ENCODE measurements at regions not wholly inside any gene's neighbourhood (a gene's known extent, or its start where the extent isn't known, plus 50 kb on each side); places are given as distances from the start of the nearest gene placed in this dataset.

DNA sequence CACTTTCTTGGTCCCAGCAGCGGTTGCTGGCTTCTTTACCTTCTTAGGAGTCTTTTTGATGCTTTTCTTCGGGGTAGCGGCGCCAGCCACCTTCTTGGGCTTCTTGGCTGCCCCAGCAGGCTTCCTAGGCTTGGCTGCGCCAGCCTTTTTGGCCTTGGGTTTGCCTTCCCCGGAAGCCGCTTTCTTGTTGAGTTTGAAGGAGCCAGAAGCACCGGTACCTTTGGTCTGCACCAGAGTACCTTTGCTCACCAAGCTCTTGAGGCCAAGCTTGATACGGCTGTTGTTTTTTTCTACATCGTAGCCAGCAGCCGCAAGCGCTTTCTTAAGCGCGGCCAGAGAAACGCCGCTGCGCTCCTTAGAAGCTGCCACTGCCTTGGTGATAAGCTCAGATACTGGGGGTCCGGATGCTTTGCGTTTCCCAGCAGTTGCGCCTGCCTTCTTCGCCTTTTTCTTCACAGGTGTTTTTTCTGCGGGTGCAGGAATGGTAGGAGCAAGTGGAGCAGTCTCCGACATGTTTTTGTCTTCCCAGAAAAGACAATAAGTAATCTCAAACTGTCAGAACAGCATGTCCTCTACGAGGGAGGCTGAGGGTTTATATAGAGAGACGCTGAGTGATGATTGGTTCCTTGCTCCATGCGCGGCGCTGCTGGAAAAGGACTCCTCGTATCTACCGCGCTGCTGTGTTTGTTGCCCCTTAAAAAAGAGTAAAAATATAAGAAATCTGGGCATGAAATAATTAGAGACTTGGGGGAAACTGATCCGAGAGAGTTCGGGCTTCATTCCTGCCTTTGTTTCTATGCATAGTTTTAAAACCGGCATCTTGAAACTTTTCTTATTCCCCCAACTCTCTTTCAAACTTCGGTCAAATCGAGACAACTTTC lies 130.3 kb upstream of the BTN3A2 start:
- H3K23ac ChIP-seq (ENCODE audit: insufficient read length, low read depth, low read length): no peak overlapping the region
- Mint-ChIP-seq H3K4me1 (peaks cover 24 to 34% of the 10 kb centered on the region in 2 experiments), H3K36me3 (ENCODE audit: insufficient read depth in 1 of 3, low read depth in 3 of 3) (no peaks in the 10 kb centered on the region; a peak in 1 of 7 replicates), H3K27ac (peak overlapping the region; percentile 88 to 97 (median 92)), H3K9me3 (no peaks in the 10 kb centered on the region), H3K4me3 (peak overlapping the region; percentile 72 to 96), H3K27me3 (ENCODE audit: low read depth) (no peaks in the 10 kb centered on the region)
- H2AK5ac ChIP-seq (ENCODE audit: insufficient read length, low read length): no peak overlapping the region
- DNase-seq: peak; percentile 67
- H3K14ac ChIP-seq (ENCODE audit: insufficient read depth, low read length): peak overlapping the region; percentile 89
- no peak overlapping the region for H4K5ac ChIP-seq (ENCODE audit: insufficient read length, low read depth, low read length)
- no peaks in the 10 kb centered on the region for H3K79me1 ChIP-seq (ENCODE audit: insufficient read depth, low read depth, low read length, poor library complexity, severe bottlenecking)
- H3K27me3 ChIP-seq (ENCODE audit: insufficient read depth, low read length): no peaks in the 10 kb centered on the region
- peaks cover 3% of the 10 kb centered on the region for H4K20me1 ChIP-seq (ENCODE audit: control insufficient read depth, insufficient read depth, insufficient read length)
- peak overlapping the region; percentile 98 for H3T11ph ChIP-seq (ENCODE audit: low read length)
- TF ChIP-seq, protein P1, sequence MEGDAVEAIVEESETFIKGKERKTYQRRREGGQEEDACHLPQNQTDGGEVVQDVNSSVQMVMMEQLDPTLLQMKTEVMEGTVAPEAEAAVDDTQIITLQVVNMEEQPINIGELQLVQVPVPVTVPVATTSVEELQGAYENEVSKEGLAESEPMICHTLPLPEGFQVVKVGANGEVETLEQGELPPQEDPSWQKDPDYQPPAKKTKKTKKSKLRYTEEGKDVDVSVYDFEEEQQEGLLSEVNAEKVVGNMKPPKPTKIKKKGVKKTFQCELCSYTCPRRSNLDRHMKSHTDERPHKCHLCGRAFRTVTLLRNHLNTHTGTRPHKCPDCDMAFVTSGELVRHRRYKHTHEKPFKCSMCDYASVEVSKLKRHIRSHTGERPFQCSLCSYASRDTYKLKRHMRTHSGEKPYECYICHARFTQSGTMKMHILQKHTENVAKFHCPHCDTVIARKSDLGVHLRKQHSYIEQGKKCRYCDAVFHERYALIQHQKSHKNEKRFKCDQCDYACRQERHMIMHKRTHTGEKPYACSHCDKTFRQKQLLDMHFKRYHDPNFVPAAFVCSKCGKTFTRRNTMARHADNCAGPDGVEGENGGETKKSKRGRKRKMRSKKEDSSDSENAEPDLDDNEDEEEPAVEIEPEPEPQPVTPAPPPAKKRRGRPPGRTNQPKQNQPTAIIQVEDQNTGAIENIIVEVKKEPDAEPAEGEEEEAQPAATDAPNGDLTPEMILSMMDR (conservative IDR thresholded peaks at IDR 0.05): no peak
- peak overlapping the region; percentile 33 for H2BK5ac ChIP-seq (ENCODE audit: insufficient read length, low read length)
- peak overlapping the region; percentile 95 for H3K9ac ChIP-seq (ENCODE audit: extremely low read depth, insufficient read length, low read length)
- H2BK12ac ChIP-seq (ENCODE audit: insufficient read length, low read depth, low read length): no peak overlapping the region
- H4K91ac ChIP-seq (ENCODE audit: insufficient read length, low read depth, low read length): no peak overlapping the region
- peaks cover 10% of the 10 kb centered on the region for H3K23me2 ChIP-seq (ENCODE audit: insufficient read length, low read depth, low read length, poor library complexity, severe bottlenecking)
- H2BK20ac ChIP-seq (ENCODE audit: low read depth, low read length, poor library complexity, severe bottlenecking): peak overlapping the region; percentile 99
- peaks cover 4% of the 10 kb centered on the region; the same call in 1 of the 2 replicates for H3K4me1 ChIP-seq (ENCODE audit: insufficient read depth, low read length)
- H3K79me2 ChIP-seq (ENCODE audit: insufficient read depth, low read length): no peaks in the 10 kb centered on the region
- H2BK15ac ChIP-seq (ENCODE audit: low read depth, low read length): 0 out of 2 replicates have a peak overlapping the region, but pooled peaks have one; percentile 7
- H4K8ac ChIP-seq (replicated peaks; ENCODE audit: insufficient read length, low read depth, low read length): no peak overlapping the region
- H3K56ac ChIP-seq (ENCODE audit: insufficient read length, low read depth, low read length): no peak overlapping the region
- no CpG with 5 or more reads among the region's 36 CpGs for WGBS (ENCODE audit: extremely low coverage, insufficient read length, low lambda C conversion rate)
- peak overlapping the region; percentile 94 for H3K4me2 ChIP-seq (ENCODE audit: insufficient read depth, insufficient read length, low read length)
- H3K27ac ChIP-seq (ENCODE audit: insufficient read length, low read depth, low read length): peak overlapping the region; percentile 70
- H2BK120ac ChIP-seq (ENCODE audit: low read depth, low read length, poor library complexity, severe bottlenecking): peak overlapping the region; percentile 97
- peak overlapping the region; percentile 87; the same call in 1 of the 2 replicates for H3K4ac ChIP-seq (ENCODE audit: low read depth, low read length)
- H3K9me3 ChIP-seq (ENCODE audit: control insufficient read depth, low read depth, low read length): no peaks in the 10 kb centered on the region
- H2AFZ ChIP-seq (ENCODE audit: low read length): no peak overlapping the region
- peak overlapping the region; percentile 85 for H3K18ac ChIP-seq (ENCODE audit: insufficient read length, low read depth, low read length)

Data from H9 (cell line).